Activated naive CD4-positive, alpha-beta T cell treated with anti-CD3 and anti-CD28 coated beads, Interleukin-2, amount 10 ng/mL, durations not matched to agents 7 days and 5 days (primary cell): ENCODE measurements at regions not wholly inside any gene's neighbourhood (a gene's known extent, or its start where the extent isn't known, plus 50 kb on each side); places are given as distances from the start of the nearest gene placed in this dataset.
"Not testable (repeated sequence)": the region's sequence is repeated elsewhere in the genome, so short reads cannot be mapped to it uniquely, and the experiment has no call there.

ENCODE experiments used
- CTCF ChIA-PET: fragments of 350-600 bp; sonication (Branson Sonifier 250); formaldehyde crosslinking; loops from one replicate; lab custom pipeline; 2021; ENCODE audit warnings: antibody characterized with exemption; lab: Charles Lee
- DNase-seq: peaks from one replicate; pipeline ENCODE4 v3.0.0-alpha.2; 2020
- H3K27ac Mint-ChIP-seq: one replicate; pipeline ENCODE4 v1.8.0; 2021; ENCODE audit warnings: mild to moderate bottlenecking, moderate library complexity, mixed read lengths
- H3K27me3 Mint-ChIP-seq: one replicate; pipeline ENCODE4 v1.8.0; 2021; ENCODE audit warnings: mild to moderate bottlenecking, mixed read lengths
- H3K36me3 Mint-ChIP-seq: one replicate; pipeline ENCODE4 v1.8.0; 2021; ENCODE audit warnings: mixed read lengths
- H3K4me1 Mint-ChIP-seq: one replicate; pipeline ENCODE4 v1.8.0; 2021; ENCODE audit warnings: mixed read lengths
- H3K4me3 Mint-ChIP-seq: one replicate; pipeline ENCODE4 v1.8.0; 2021; ENCODE audit warnings: mild to moderate bottlenecking, moderate library complexity, mixed read lengths
- H3K9me3 Mint-ChIP-seq: one replicate; pipeline ENCODE4 v1.8.0; 2021; ENCODE audit warnings: mixed read lengths

GRCh38 chr3:182404031-182404430 is 389.3 kb upstream of the ATP11B start:
- Mint-ChIP-seq H3K4me3 (no peak overlapping the region), H3K27me3 (no peaks in the 10 kb centered on the region), H3K4me1 (no peaks in the 10 kb centered on the region), H3K27ac (no peak overlapping the region), H3K36me3 (no peaks in the 10 kb centered on the region), H3K9me3 (no peaks in the 10 kb centered on the region)
- DNase-seq, result no peak
- CTCF ChIA-PET, result no interaction called here

GRCh38 chr3:182405759-182406158 is 387.5 kb upstream of the ATP11B start:
- H3K9me3 Mint-ChIP-seq, result no peaks in the 10 kb centered on the region
- no peaks in the 10 kb centered on the region for H3K36me3 Mint-ChIP-seq
- H3K4me3 Mint-ChIP-seq, result no peak overlapping the region
- DNase-seq, result no peak
- CTCF ChIA-PET, result no interaction called here
- H3K4me1 Mint-ChIP-seq, result no peaks in the 10 kb centered on the region
- H3K27me3 Mint-ChIP-seq, result no peaks in the 10 kb centered on the region
- no peak overlapping the region for H3K27ac Mint-ChIP-seq

- H3K27me3 Mint-ChIP-seq, result no peaks in the 10 kb centered on the region
- no peak overlapping the region for H3K4me3 Mint-ChIP-seq
- no peaks in the 10 kb centered on the region for H3K36me3 Mint-ChIP-seq
- CTCF ChIA-PET, result no interaction called here
- no peak overlapping the region for H3K27ac Mint-ChIP-seq
- H3K4me1 Mint-ChIP-seq, result no peaks in the 10 kb centered on the region
- DNase-seq, result no peak
- no peaks in the 10 kb centered on the region for H3K9me3 Mint-ChIP-seq
These were observed 386.5 kb upstream of the ATP11B start for GRCh38 chr3:182406786-182407185.

- Mint-ChIP-seq H3K36me3 (no peaks in the 10 kb centered on the region), H3K27me3 (no peaks in the 10 kb centered on the region), H3K4me1 (no peaks in the 10 kb centered on the region), H3K27ac (no peak overlapping the region), H3K4me3 (no peak overlapping the region), H3K9me3 (no peaks in the 10 kb centered on the region)
- CTCF ChIA-PET, result interaction anchor here (0.6 kb wide), 1 partner anchor 244 kb away, joined by 4 read pairs; no protein-coding TSS in a partner anchor
- no peak for DNase-seq
These were observed 383.3 kb upstream of the ATP11B start for GRCh38 chr3:182410051-182410450.

- no peak for DNase-seq
- H3K4me1 Mint-ChIP-seq, result no peaks in the 10 kb centered on the region
- no peak overlapping the region for H3K4me3 Mint-ChIP-seq
- no peaks in the 10 kb centered on the region for H3K36me3 Mint-ChIP-seq
- CTCF ChIA-PET, result no interaction called here
- no peak overlapping the region for H3K27ac Mint-ChIP-seq
- H3K27me3 Mint-ChIP-seq, result no peaks in the 10 kb centered on the region
- no peaks in the 10 kb centered on the region for H3K9me3 Mint-ChIP-seq
These were observed 381.2 kb upstream of the ATP11B start for GRCh38 chr3:182412066-182412465.

- no peak for DNase-seq
- H3K36me3 Mint-ChIP-seq, result no peaks in the 10 kb centered on the region
- no peak overlapping the region for H3K4me3 Mint-ChIP-seq
These were observed 380.2 kb upstream of the ATP11B start for GRCh38 chr3:182413061-182413460.

GRCh38 chr3:182413682-182414081 is 379.6 kb upstream of the ATP11B start:
- Mint-ChIP-seq H3K9me3 (no peaks in the 10 kb centered on the region), H3K4me3 (no peak overlapping the region), H3K4me1 (no peaks in the 10 kb centered on the region), H3K36me3 (no peaks in the 10 kb centered on the region), H3K27me3 (no peaks in the 10 kb centered on the region), H3K27ac (no peak overlapping the region)
- CTCF ChIA-PET, result interaction anchor here (0.6 kb wide), 2 partner anchors 44 to 150 kb away, joined by 3 read pairs; no protein-coding TSS in a partner anchor
- no peak for DNase-seq

More at GRCh38 chr3:182413061-182413460, 380.2 kb upstream of the ATP11B start:
- H3K9me3 Mint-ChIP-seq, result no peaks in the 10 kb centered on the region
- H3K4me1 Mint-ChIP-seq, result no peaks in the 10 kb centered on the region
- H3K27ac Mint-ChIP-seq, result no peak overlapping the region
- H3K27me3 Mint-ChIP-seq, result no peaks in the 10 kb centered on the region
- CTCF ChIA-PET, result no interaction called here

- Mint-ChIP-seq H3K4me3 (no peak overlapping the region), H3K27me3 (no peaks in the 10 kb centered on the region), H3K4me1 (no peaks in the 10 kb centered on the region), H3K27ac (no peak overlapping the region), H3K36me3 (no peaks in the 10 kb centered on the region), H3K9me3 (no peaks in the 10 kb centered on the region)
- CTCF ChIA-PET, result no interaction called here
- no peak for DNase-seq
These were observed 378.7 kb upstream of the ATP11B start for GRCh38 chr3:182414586-182414985.

GRCh38 chr3:182420741-182421140 is 372.6 kb upstream of the ATP11B start:
- Mint-ChIP-seq H3K9me3 (no peaks in the 10 kb centered on the region), H3K4me1 (no peaks in the 10 kb centered on the region), H3K27me3 (no peaks in the 10 kb centered on the region), H3K36me3 (no peaks in the 10 kb centered on the region), H3K27ac (no peak overlapping the region), H3K4me3 (no peak overlapping the region)
- CTCF ChIA-PET, result no interaction called here
- no peak for DNase-seq

GRCh38 chr3:182424006-182424405 is 369.3 kb upstream of the ATP11B start:
- CTCF ChIA-PET, result interaction anchor here (1.1 kb wide), 1 partner anchor 260 kb away, joined by 3 read pairs; no protein-coding TSS in a partner anchor
- H3K4me1 Mint-ChIP-seq, result no peaks in the 10 kb centered on the region
- no peaks in the 10 kb centered on the region for H3K27me3 Mint-ChIP-seq
- DNase-seq, result no peak
- H3K9me3 Mint-ChIP-seq, result no peaks in the 10 kb centered on the region
- H3K27ac Mint-ChIP-seq, result no peak overlapping the region
- no peaks in the 10 kb centered on the region for H3K36me3 Mint-ChIP-seq
- no peak overlapping the region for H3K4me3 Mint-ChIP-seq

- H3K36me3 Mint-ChIP-seq, CTCF ChIA-PET, H3K27me3 Mint-ChIP-seq, H3K27ac Mint-ChIP-seq, DNase-seq, H3K9me3 Mint-ChIP-seq, H3K4me1 Mint-ChIP-seq, H3K4me3 Mint-ChIP-seq: not testable (repeated sequence)
These were observed 367.2 kb upstream of the ATP11B start for GRCh38 chr3:182425926-182426718.

GRCh38 chr3:182431972-182432371 is 361.3 kb upstream of the ATP11B start:
- H3K9me3 Mint-ChIP-seq, H3K4me1 Mint-ChIP-seq, H3K27me3 Mint-ChIP-seq, H3K27ac Mint-ChIP-seq, DNase-seq, CTCF ChIA-PET, H3K4me3 Mint-ChIP-seq, H3K36me3 Mint-ChIP-seq: not testable (repeated sequence)

- Mint-ChIP-seq H3K27me3 (no peaks in the 10 kb centered on the region), H3K36me3 (no peaks in the 10 kb centered on the region), H3K27ac (no peak overlapping the region)
These were observed 357.4 kb upstream of the ATP11B start for GRCh38 chr3:182435860-182436259.

GRCh38 chr3:182436547-182436946 is 356.8 kb upstream of the ATP11B start:
- Mint-ChIP-seq H3K27me3 (no peaks in the 10 kb centered on the region), H3K36me3 (no peaks in the 10 kb centered on the region), H3K4me3 (no peak overlapping the region), H3K27ac (no peak overlapping the region), H3K4me1 (no peaks in the 10 kb centered on the region), H3K9me3 (no peaks in the 10 kb centered on the region)
- DNase-seq, result no peak
- CTCF ChIA-PET, result no interaction called here

More at GRCh38 chr3:182435860-182436259, 357.4 kb upstream of the ATP11B start:
- CTCF ChIA-PET, result no interaction called here
- DNase-seq, result no peak
- H3K4me3 Mint-ChIP-seq, result no peak overlapping the region
- no peaks in the 10 kb centered on the region for H3K9me3 Mint-ChIP-seq
- no peaks in the 10 kb centered on the region for H3K4me1 Mint-ChIP-seq

GRCh38 chr3:182438398-182438797 is 354.9 kb upstream of the ATP11B start:
- no peak for DNase-seq
- Mint-ChIP-seq H3K4me3 (no peak overlapping the region), H3K27ac (no peak overlapping the region), H3K27me3 (no peaks in the 10 kb centered on the region), H3K36me3 (no peaks in the 10 kb centered on the region), H3K4me1 (no peaks in the 10 kb centered on the region), H3K9me3 (no peaks in the 10 kb centered on the region)
- CTCF ChIA-PET, result no interaction called here
